PC-9 (cell line): ENCODE measurements at regions not wholly inside any gene's neighbourhood (a gene's known extent, or its start where the extent isn't known, plus 50 kb on each side); places are given as distances from the start of the nearest gene placed in this dataset.
A peak's percentile ranks its signal among the peaks of the same experiment; 100 is the strongest.

Experiments
- BruUV-seq: library from RNA; stranded (reverse); fragments of 400-500 nt; replicated peaks from 2 replicates; lab custom pipeline; 2021; lab: Mats Ljungman, UMichigan
- CTCF ChIA-PET: fragments of 300-600 bp; sonication (Branson Sonifier 250); formaldehyde crosslinking; loops from one replicate; lab custom pipeline; 2022; ENCODE audit warnings: antibody characterized with exemption; lab: Charles Lee
- POLR2A ChIA-PET: fragments of 300-600 bp; sonication (Branson Sonifier 250); formaldehyde crosslinking; loops from one replicate; lab custom pipeline; 2022; ENCODE audit warnings: antibody characterized with exemption; ENCODE audit not compliant: unreplicated experiment; lab: Charles Lee
- DNase-seq, 2 experiments: peaks; one replicate each; pipeline versions ENCODE4 v3.0.0 to v3.0.0-alpha.2; 2015 to 2022; ENCODE audit warnings: mixed read lengths in 1 of 2
- H2AFZ ChIP-seq: fragments of 200-600 bp; sonication (generic); 2 replicates; pipeline ENCODE4 v1.8.1; 2017; ENCODE audit warnings: antibody characterized with exemption
- H3F3A ChIP-seq: fragments of 200-600 bp; sonication (generic); 2 replicates; pipeline ENCODE4 v1.8.1; 2017; ENCODE audit warnings: antibody characterized with exemption, mild to moderate bottlenecking, low read depth; ENCODE audit not compliant: insufficient read depth
- H3K27ac ChIP-seq: fragments of 200-600 bp; sonication (generic); 2 replicates; pipeline ENCODE4 v1.6.1; 2016; ENCODE audit warnings: mixed run types
- H3K27me3 ChIP-seq: fragments of 200-600 bp; sonication (generic); 2 replicates; pipeline ENCODE4 v1.6.1; 2016; ENCODE audit warnings: low read depth, mixed run types; ENCODE audit not compliant: insufficient read depth
- H3K36me3 ChIP-seq: fragments of 200-600 bp; sonication (generic); 2 replicates; pipeline ENCODE4 v1.6.1; 2016; ENCODE audit warnings: low read depth, mixed run types
- H3K4me1 ChIP-seq: fragments of 200-600 bp; sonication (generic); replicated peaks from 2 replicates; pipeline ENCODE4 v1.6.1; 2016; ENCODE audit warnings: mixed run types; ENCODE audit not compliant: insufficient read depth
- H3K4me2 ChIP-seq: fragments of 200-600 bp; sonication (generic); 2 replicates; pipeline ENCODE4 v1.6.1; 2017; ENCODE audit warnings: mixed run types
- H3K4me3 ChIP-seq: fragments of 200-600 bp; sonication (generic); 2 replicates; pipeline ENCODE4 v1.6.1; 2016; ENCODE audit warnings: mixed run types
- H3K79me2 ChIP-seq: fragments of 200-600 bp; sonication (generic); 2 replicates; pipeline ENCODE4 v1.6.1; 2017; ENCODE audit warnings: low read depth, mixed run types
- H3K9me2 ChIP-seq: fragments of 200-600 bp; sonication (generic); 2 replicates; pipeline ENCODE4 v1.8.1; 2017; ENCODE audit warnings: mild to moderate bottlenecking; ENCODE audit not compliant: insufficient read depth
- H3K9me3 ChIP-seq: fragments of 200-600 bp; sonication (generic); 2 replicates; pipeline ENCODE4 v1.8.1; 2016; ENCODE audit warnings: low read depth; ENCODE audit not compliant: insufficient read depth
- H4K20me1 ChIP-seq: fragments of 200-600 bp; sonication (generic); 2 replicates; pipeline ENCODE4 v1.8.1; 2017; ENCODE audit not compliant: insufficient read depth
- EZH2 ChIP-seq: fragments of 200-600 bp; sonication (generic); IDR thresholded peaks from 2 replicates; pipeline ENCODE4 v1.8.0; 2017; ENCODE audit warnings: antibody characterized with exemption, low read depth
- intact Hi-C: fragments of 100-400 bp; cut with micrococcal nuclease; formaldehyde crosslinking; loops from one replicate; pipeline ENCODE4 v1.10.0; 2022; ENCODE audit not compliant: unreplicated experiment
- TF ChIP-seq, protein P1 (sequence below): fragments of 200-600 bp; sonication (generic); conservative IDR thresholded peaks from 2 replicates; pipeline ENCODE4 v1.6.1; 2017; ENCODE audit warnings: mixed run types, antibody characterized with exemption, mild to moderate bottlenecking, moderate library complexity

GRCh38 chr22:49322861-49323622 lies 504.6 kb downstream of the BRD1 start:
- H3K27me3 ChIP-seq, result peaks cover 98% of the 10 kb centered on the region
- H3K36me3 ChIP-seq, result no peaks in the 10 kb centered on the region
- no peaks in the 10 kb centered on the region for H3K4me1 ChIP-seq
- H3K27ac ChIP-seq, result no peak overlapping the region
- DNase-seq, result no peak
- no peak overlapping the region for H2AFZ ChIP-seq
- H4K20me1 ChIP-seq, result no peaks in the 10 kb centered on the region; the same call in 1 of the 2 replicates
- BruUV-seq, result no TSS peak
- no peaks in the 10 kb centered on the region for H3K79me2 ChIP-seq
- H3K4me3 ChIP-seq, result no peak overlapping the region
- intact Hi-C loops, result no loop called here
- no peaks in the 10 kb centered on the region for H3F3A ChIP-seq
- CTCF ChIA-PET, result no interaction called here
- no peaks in the 10 kb centered on the region for H3K9me2 ChIP-seq
- H3K4me2 ChIP-seq, result no peak overlapping the region
- no peaks in the 10 kb centered on the region for H3K9me3 ChIP-seq
- POLR2A ChIA-PET, result no interaction called here
- no peak for TF ChIP-seq EZH2
- TF ChIP-seq, protein P1, sequence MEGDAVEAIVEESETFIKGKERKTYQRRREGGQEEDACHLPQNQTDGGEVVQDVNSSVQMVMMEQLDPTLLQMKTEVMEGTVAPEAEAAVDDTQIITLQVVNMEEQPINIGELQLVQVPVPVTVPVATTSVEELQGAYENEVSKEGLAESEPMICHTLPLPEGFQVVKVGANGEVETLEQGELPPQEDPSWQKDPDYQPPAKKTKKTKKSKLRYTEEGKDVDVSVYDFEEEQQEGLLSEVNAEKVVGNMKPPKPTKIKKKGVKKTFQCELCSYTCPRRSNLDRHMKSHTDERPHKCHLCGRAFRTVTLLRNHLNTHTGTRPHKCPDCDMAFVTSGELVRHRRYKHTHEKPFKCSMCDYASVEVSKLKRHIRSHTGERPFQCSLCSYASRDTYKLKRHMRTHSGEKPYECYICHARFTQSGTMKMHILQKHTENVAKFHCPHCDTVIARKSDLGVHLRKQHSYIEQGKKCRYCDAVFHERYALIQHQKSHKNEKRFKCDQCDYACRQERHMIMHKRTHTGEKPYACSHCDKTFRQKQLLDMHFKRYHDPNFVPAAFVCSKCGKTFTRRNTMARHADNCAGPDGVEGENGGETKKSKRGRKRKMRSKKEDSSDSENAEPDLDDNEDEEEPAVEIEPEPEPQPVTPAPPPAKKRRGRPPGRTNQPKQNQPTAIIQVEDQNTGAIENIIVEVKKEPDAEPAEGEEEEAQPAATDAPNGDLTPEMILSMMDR, result no peak

- Histone ChIP-seq H3K36me3 (no peaks in the 10 kb centered on the region), H2AFZ (no peak overlapping the region), H3K4me2 (no peak overlapping the region), H3K9me2 (no peaks in the 10 kb centered on the region), H3F3A (no peaks in the 10 kb centered on the region), H3K9me3 (no peaks in the 10 kb centered on the region), H3K27me3 (peaks cover 90% of the 10 kb centered on the region), H3K4me3 (no peak overlapping the region), H4K20me1 (peaks cover under 1% of the 10 kb centered on the region; the same call in 1 of the 2 replicates), H3K27ac (no peak overlapping the region), H3K79me2 (no peaks in the 10 kb centered on the region), H3K4me1 (no peaks in the 10 kb centered on the region)
- CTCF ChIA-PET, result no interaction called here
- intact Hi-C loops, result no loop called here
- DNase-seq, result no peak
- POLR2A ChIA-PET, result no interaction called here
- BruUV-seq, result no TSS peak
- TF ChIP-seq EZH2, result no peak
- TF ChIP-seq, protein P1, result no peak
Observed at GRCh38 chr22:49322231-49322630, 505.4 kb downstream of the BRD1 start.

DNA sequence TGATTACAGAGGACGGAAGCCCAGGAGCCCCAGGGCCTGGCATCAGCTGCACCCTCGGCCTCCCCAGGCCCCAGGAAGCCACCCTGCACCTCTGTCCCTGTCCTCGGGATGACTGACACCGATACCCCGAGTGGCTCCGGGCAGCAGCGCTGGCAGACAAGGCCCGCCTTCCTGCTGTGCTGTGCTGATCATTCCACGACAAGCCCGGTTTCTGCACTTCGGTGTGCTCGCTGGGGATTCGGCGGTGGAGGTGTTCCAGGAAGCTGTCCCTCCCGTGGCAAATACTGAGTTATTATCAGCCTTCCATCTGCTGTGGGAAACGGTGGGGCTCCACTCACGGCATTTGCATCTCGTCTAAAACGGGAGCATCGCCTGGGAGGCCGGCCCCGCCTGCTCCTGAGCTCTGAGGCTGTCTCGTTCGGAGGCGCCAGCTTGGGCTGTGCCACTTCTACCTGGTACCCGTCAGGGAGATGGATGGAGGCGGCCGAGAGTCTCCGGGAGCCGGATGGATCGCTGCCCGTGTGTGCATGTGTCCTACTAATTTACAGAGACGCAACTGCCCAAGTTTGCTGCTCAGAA lies 506.1 kb downstream of the BRD1 start:
- H3K9me3 ChIP-seq, result no peaks in the 10 kb centered on the region
- CTCF ChIA-PET, result no interaction called here
- intact Hi-C loops, result no loop called here

More for the DNA sequence above, 506.1 kb downstream of the BRD1 start:
- Histone ChIP-seq H3K4me3 (no peak overlapping the region), H2AFZ (no peak overlapping the region), H3F3A (no peaks in the 10 kb centered on the region), H4K20me1 (peaks cover 7% of the 10 kb centered on the region; the same call in 1 of the 2 replicates), H3K79me2 (no peaks in the 10 kb centered on the region), H3K27me3 (peaks cover 90% of the 10 kb centered on the region), H3K27ac (no peak overlapping the region), H3K4me2 (no peak overlapping the region), H3K36me3 (no peaks in the 10 kb centered on the region), H3K4me1 (no peaks in the 10 kb centered on the region), H3K9me2 (no peaks in the 10 kb centered on the region)
- peak; percentile 90 for TF ChIP-seq EZH2
- TF ChIP-seq, protein P1, result no peak
- no TSS peak for BruUV-seq
- DNase-seq, result no peak
- POLR2A ChIA-PET, result no interaction called here
